GM12878 (cell line): ENCODE measurements at regions not wholly inside any gene's neighbourhood (a gene's known extent, or its start where the extent isn't known, plus 50 kb on each side); places are given as distances from the start of the nearest gene placed in this dataset.

Experiments used
- ATAC-seq: fragments of 200-7000 bp; cut with Tn5 transposase; 3 replicates; pipeline ENCODE4 v1.9.1; 2020; ENCODE audit warnings: mild to moderate bottlenecking, moderate library complexity
- BruUV-seq: library from RNA; stranded (reverse); fragments of 400-500 nt; replicated peaks from 2 replicates; lab custom pipeline; 2021; lab: Mats Ljungman, UMichigan
- CTCF ChIA-PET: fragments of 300-600 bp; sonication (Branson Sonifier 250); formaldehyde crosslinking; extraction: SDS; loops from one replicate; lab custom pipeline; 2021; ENCODE audit warnings: inconsistent platforms; lab: Yijun Ruan, JAX
- POLR2A ChIA-PET: fragments of 350-600 bp; formaldehyde crosslinking; extraction: SDS; loops from one replicate; lab custom pipeline; 2021; ENCODE audit warnings: inconsistent platforms; lab: Charles Lee
- RAD21 ChIA-PET: fragments of 300-600 bp; sonication (Branson Sonifier 250); formaldehyde crosslinking; loops from one replicate; lab custom pipeline; 2023; ENCODE audit warnings: antibody characterized with exemption; ENCODE audit not compliant: unreplicated experiment; lab: Charles Lee
- SMC1A ChIA-PET: fragments of 300-600 bp; sonication (Branson Sonifier 250); formaldehyde crosslinking; loops from one replicate; lab custom pipeline; 2023; ENCODE audit not compliant: unreplicated experiment, uncharacterized antibody; lab: Charles Lee
- DNase-seq: peaks from one replicate; pipeline ENCODE4 v3.0.0-alpha.2; 2011; ENCODE audit warnings: low read depth, low spot score
- FAIRE-seq: peaks from 3 replicates; lab custom pipeline; 2011; peaks lifted over from hg19 to GRCh38; lab: Jason Lieb, UNC
- H2AFZ ChIP-seq: 2 replicates; pipeline ENCODE4 v1.6.0; 2011; ENCODE audit warnings: low read depth, low read length, control low read depth; ENCODE audit not compliant: control insufficient read depth
- H3K27ac ChIP-seq: 2 replicates; pipeline ENCODE4 v1.5.1; 2011; ENCODE audit warnings: control low read depth; ENCODE audit not compliant: control insufficient read depth, insufficient read depth
- H3K27me3 ChIP-seq, 2 experiments: replicated peaks in 1 of 2; 2 replicates each; pipeline versions ENCODE4 v1.6.0 to v1.6.1; 2011; ENCODE audit warnings: low read length in 1 of 2; ENCODE audit not compliant: control insufficient read depth in 2 of 2, insufficient read depth in 2 of 2
- H3K36me3 ChIP-seq, 2 experiments: 2 replicates each; pipeline ENCODE4 v1.5.1; 2011; ENCODE audit warnings: low read length in 1 of 2; ENCODE audit not compliant: control insufficient read depth in 2 of 2, insufficient read depth in 2 of 2
- H3K4me1 ChIP-seq: 2 replicates; pipeline ENCODE4 v1.6.1; 2011; ENCODE audit warnings: mild to moderate bottlenecking, low read length, moderate library complexity, mixed read lengths; ENCODE audit not compliant: control insufficient read depth, insufficient read depth
- H3K4me2 ChIP-seq: 2 replicates; pipeline ENCODE4 v1.6.0; 2011; ENCODE audit warnings: control low read depth; ENCODE audit not compliant: control insufficient read depth, insufficient read depth
- H3K4me3 ChIP-seq: fragments of 200-600 bp; sonication (generic); 2 replicates; pipeline ENCODE4 v1.5.1; 2016
- H3K79me2 ChIP-seq: 2 replicates; pipeline ENCODE4 v1.6.0; 2011; ENCODE audit warnings: low read length; ENCODE audit not compliant: control insufficient read depth, insufficient read depth
- H3K9ac ChIP-seq: 2 replicates; pipeline ENCODE4 v1.8.0; 2011; ENCODE audit warnings: low read length, control low read depth, mixed read lengths; ENCODE audit not compliant: control insufficient read depth, insufficient read depth
- H3K9me3 ChIP-seq: replicated peaks from 3 replicates; pipeline ENCODE4 v1.5.1; 2011; ENCODE audit warnings: mild to moderate bottlenecking, low read length; ENCODE audit not compliant: control insufficient read depth, insufficient read depth
- H4K20me1 ChIP-seq: 2 replicates; pipeline ENCODE4 v1.6.0; 2011; ENCODE audit not compliant: control insufficient read depth, insufficient read depth
- MYC ChIP-seq: IDR thresholded peaks from 2 replicates; pipeline ENCODE4 v1.6.1; 2011; ENCODE audit warnings: mild to moderate bottlenecking, low read length, moderate library complexity, inconsistent platforms; ENCODE audit not compliant: insufficient read depth, insufficient replicate concordance, insufficient read length, severe bottlenecking
- PAX5 ChIP-seq: IDR thresholded peaks from 2 replicates; pipeline ENCODE4 v1.6.1; 2011; ENCODE audit warnings: low read depth, low read length, borderline replicate concordance
- RB1 ChIP-seq: fragments of 450-650 bp; formaldehyde crosslinking; IDR thresholded peaks from 2 replicates; pipeline ENCODE4 v1.6.1; 2017; ENCODE audit warnings: mild to moderate bottlenecking, borderline replicate concordance
- TAF1 ChIP-seq: IDR thresholded peaks from 2 replicates; pipeline ENCODE4 v1.6.1; 2011; ENCODE audit warnings: mild to moderate bottlenecking, low read depth, low read length, borderline replicate concordance
- TARDBP ChIP-seq: IDR thresholded peaks from 2 replicates; pipeline ENCODE4 v1.6.1; 2016; ENCODE audit warnings: borderline replicate concordance
- ZNF207 ChIP-seq: fragments of 450-650 bp; IDR thresholded peaks from 2 replicates; pipeline ENCODE4 v1.6.1; 2014; ENCODE audit warnings: antibody characterized with exemption, mild to moderate bottlenecking, borderline replicate concordance
- ZNF384 ChIP-seq: IDR thresholded peaks from 2 replicates; pipeline ENCODE4 v1.6.1; 2012; ENCODE audit warnings: low read depth, mild to moderate bottlenecking, low read length, improper control_type of control experiment, borderline replicate concordance
- WGBS: methylation state at CpG from one replicate; pipeline ENCODE4 v1.1.6; 2016; ENCODE audit warnings: low lambda C conversion rate; ENCODE audit not compliant: insufficient replicate concordance, insufficient coverage; ENCODE audit errors: missing lambda C conversion rate; 5-methylcytosine and 5-hydroxymethylcytosine counted together
- in situ Hi-C: fragments of 300-500 bp; cut with MboI; formaldehyde crosslinking; loops from 9 replicates; pipeline ENCODE4 v1.14.3; 2018; ENCODE audit warnings: mixed read lengths
- intact Hi-C: fragments of 100-400 bp; cut with micrococcal nuclease; formaldehyde crosslinking; loops from one replicate; pipeline ENCODE4 v1.14.2; 2022; ENCODE audit not compliant: unreplicated experiment
- TF ChIP-seq, protein P1 (sequence below), 3 experiments: IDR thresholded peaks in 2 of 3; conservative IDR thresholded peaks in 1 of 3; 2 replicates each; pipeline ENCODE4 v1.5.1; 2011; ENCODE audit warnings: low read depth in 3 of 3, low read length in 3 of 3, mild to moderate bottlenecking in 3 of 3, control low read depth in 2 of 3, moderate library complexity in 2 of 3, inconsistent platforms in 1 of 3, mixed read lengths in 1 of 3; ENCODE audit not compliant: control insufficient read depth in 2 of 3, insufficient read depth in 1 of 3; ENCODE audit errors: extremely low read depth in 1 of 3
- TF ChIP-seq, protein P2 (sequence below): IDR thresholded peaks from 2 replicates; pipeline ENCODE4 v1.6.1; 2012; ENCODE audit warnings: low read length, inconsistent platforms

DNA sequence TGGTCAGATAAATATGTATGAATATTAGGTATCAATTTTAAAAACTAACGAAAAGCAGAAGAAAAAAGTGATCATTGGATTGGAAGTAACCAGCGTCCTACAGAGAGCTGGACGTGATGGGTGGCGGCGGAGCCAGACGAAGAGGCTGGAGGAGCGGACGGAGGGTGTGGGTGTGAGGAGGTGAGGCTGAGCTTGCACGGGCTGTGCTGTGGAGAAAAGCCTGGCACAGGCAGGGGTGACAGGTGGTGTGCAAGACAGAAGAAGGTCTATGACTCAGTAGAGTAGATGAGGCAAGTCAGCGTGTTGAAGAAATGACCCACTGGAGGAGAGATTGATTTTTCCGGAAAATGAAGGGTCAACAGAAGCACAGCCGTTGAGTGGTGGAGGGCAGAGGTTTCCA, 56.4 kb downstream of the FZD10 start:
- CTCF ChIA-PET: no interaction called here

More for the DNA sequence above, 56.4 kb downstream of the FZD10 start:
- intact Hi-C loops: no loop called here
- H3K36me3 ChIP-seq: no peaks in the 10 kb centered on the region
- WGBS: 67% methylated on average over 12 of the region's 12 CpGs
- SMC1A ChIA-PET: no interaction called here
- no peaks in the 10 kb centered on the region for H4K20me1 ChIP-seq
- DNase-seq: no peak
- H3K9me3 ChIP-seq: no peaks in the 10 kb centered on the region; the same call in 2 of the 3 replicates
- RAD21 ChIA-PET: no interaction called here
- H3K79me2 ChIP-seq: no peaks in the 10 kb centered on the region
- no peak overlapping the region for H3K9ac ChIP-seq
- H3K27ac ChIP-seq: no peak overlapping the region
- in situ Hi-C loops: no loop called here
- no peak for ATAC-seq
- no peak overlapping the region for H2AFZ ChIP-seq
- no peak for TF ChIP-seq ZNF207
- TF ChIP-seq, protein P1, sequence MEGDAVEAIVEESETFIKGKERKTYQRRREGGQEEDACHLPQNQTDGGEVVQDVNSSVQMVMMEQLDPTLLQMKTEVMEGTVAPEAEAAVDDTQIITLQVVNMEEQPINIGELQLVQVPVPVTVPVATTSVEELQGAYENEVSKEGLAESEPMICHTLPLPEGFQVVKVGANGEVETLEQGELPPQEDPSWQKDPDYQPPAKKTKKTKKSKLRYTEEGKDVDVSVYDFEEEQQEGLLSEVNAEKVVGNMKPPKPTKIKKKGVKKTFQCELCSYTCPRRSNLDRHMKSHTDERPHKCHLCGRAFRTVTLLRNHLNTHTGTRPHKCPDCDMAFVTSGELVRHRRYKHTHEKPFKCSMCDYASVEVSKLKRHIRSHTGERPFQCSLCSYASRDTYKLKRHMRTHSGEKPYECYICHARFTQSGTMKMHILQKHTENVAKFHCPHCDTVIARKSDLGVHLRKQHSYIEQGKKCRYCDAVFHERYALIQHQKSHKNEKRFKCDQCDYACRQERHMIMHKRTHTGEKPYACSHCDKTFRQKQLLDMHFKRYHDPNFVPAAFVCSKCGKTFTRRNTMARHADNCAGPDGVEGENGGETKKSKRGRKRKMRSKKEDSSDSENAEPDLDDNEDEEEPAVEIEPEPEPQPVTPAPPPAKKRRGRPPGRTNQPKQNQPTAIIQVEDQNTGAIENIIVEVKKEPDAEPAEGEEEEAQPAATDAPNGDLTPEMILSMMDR (IDR thresholded peaks at IDR 0.05 in 2 of 3, conservative IDR thresholded peaks at IDR 0.05 in 1 of 3; ENCODE audit: control insufficient read depth in 2 of 3, extremely low read depth in 1 of 3, insufficient read depth in 1 of 3, low read depth in 3 of 3, low read length in 3 of 3): no peak
- TF ChIP-seq ZNF384: no peak
- no peak for TF ChIP-seq PAX5
- no peak for TF ChIP-seq RB1
- TF ChIP-seq MYC: no peak
- TF ChIP-seq, protein P2, sequence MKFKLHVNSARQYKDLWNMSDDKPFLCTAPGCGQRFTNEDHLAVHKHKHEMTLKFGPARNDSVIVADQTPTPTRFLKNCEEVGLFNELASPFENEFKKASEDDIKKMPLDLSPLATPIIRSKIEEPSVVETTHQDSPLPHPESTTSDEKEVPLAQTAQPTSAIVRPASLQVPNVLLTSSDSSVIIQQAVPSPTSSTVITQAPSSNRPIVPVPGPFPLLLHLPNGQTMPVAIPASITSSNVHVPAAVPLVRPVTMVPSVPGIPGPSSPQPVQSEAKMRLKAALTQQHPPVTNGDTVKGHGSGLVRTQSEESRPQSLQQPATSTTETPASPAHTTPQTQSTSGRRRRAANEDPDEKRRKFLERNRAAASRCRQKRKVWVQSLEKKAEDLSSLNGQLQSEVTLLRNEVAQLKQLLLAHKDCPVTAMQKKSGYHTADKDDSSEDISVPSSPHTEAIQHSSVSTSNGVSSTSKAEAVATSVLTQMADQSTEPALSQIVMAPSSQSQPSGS: no peak
- TF ChIP-seq TAF1: no peak
- TF ChIP-seq TARDBP: no peak
- TF ChIP-seq, all 136 proteins: peak for 0
- Histone ChIP-seq H3K4me2 (no peak overlapping the region), H3K4me1 (no peaks in the 10 kb centered on the region), H3K4me3 (no peak overlapping the region), H3K27me3 (no peaks in the 10 kb centered on the region)
- POLR2A ChIA-PET: no interaction called here
- BruUV-seq: no TSS peak
- no peak for FAIRE-seq
